ENCODE measurements at regions not wholly inside any gene's neighbourhood (a gene's known extent, or its start where the extent isn't known, plus 50 kb on each side); places are given as distances from the start of the nearest gene placed in this dataset.

DNA sequence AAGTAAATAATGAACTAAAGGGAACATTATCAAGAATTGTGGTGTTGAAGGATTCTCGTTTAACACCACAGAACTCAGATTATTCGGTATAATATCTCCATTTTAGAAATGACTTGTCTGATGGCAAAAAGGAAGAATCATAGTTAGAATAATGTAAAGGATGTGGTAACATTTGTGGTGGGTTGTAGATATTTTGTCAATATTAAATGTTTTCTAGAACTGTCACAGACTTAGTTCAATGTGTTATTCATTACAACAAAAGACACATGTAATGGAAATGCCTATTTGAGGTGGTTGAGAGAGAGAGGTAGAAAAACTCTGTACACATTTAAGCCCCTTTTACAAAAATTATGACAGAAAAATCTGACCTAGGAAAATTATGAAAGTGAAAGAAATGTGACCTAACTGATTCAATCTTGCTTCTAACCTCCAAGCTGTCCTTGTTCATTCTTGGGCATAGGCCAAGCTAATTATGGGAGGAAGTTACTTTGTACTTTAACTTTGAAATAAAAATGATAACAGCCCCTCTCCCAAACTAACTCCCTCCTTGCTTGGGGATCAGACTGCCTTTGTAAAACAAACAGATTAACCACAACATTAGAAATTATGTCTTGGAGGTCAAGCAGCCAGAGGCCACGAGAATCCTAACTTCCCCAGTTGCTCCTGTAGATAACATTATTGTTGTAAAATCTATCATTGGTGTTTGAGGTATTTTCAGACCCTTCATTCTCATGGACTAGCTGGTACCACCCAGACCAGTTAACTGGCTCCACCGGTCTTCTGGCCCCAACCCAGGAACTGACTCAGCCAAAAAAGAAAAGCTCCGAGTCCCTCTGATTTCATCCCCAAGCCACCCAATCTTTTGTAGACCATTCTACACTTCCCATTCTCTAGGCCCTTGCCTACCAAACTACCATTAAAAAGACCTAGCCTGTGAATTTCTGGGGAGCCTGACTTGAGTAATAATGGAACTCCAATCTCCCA lies 1287.8 kb upstream of the CDH8 start:
- Mint-ChIP-seq H3K9me3 (peaks cover 18% of the 10 kb centered on the region), H3K27ac (no peak overlapping the region), H3K36me3 (ENCODE audit: low read depth) (no peaks in the 10 kb centered on the region), H3K4me3 (no peak overlapping the region), H3K4me1 (ENCODE audit: low read depth) (no peaks in the 10 kb centered on the region), H3K27me3 (ENCODE audit: insufficient read depth) (no peaks in the 10 kb centered on the region)
- DNase-seq = no peak
- TF ChIP-seq, protein P1, sequence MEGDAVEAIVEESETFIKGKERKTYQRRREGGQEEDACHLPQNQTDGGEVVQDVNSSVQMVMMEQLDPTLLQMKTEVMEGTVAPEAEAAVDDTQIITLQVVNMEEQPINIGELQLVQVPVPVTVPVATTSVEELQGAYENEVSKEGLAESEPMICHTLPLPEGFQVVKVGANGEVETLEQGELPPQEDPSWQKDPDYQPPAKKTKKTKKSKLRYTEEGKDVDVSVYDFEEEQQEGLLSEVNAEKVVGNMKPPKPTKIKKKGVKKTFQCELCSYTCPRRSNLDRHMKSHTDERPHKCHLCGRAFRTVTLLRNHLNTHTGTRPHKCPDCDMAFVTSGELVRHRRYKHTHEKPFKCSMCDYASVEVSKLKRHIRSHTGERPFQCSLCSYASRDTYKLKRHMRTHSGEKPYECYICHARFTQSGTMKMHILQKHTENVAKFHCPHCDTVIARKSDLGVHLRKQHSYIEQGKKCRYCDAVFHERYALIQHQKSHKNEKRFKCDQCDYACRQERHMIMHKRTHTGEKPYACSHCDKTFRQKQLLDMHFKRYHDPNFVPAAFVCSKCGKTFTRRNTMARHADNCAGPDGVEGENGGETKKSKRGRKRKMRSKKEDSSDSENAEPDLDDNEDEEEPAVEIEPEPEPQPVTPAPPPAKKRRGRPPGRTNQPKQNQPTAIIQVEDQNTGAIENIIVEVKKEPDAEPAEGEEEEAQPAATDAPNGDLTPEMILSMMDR (IDR thresholded peaks at IDR 0.05) = no peak

DNA sequence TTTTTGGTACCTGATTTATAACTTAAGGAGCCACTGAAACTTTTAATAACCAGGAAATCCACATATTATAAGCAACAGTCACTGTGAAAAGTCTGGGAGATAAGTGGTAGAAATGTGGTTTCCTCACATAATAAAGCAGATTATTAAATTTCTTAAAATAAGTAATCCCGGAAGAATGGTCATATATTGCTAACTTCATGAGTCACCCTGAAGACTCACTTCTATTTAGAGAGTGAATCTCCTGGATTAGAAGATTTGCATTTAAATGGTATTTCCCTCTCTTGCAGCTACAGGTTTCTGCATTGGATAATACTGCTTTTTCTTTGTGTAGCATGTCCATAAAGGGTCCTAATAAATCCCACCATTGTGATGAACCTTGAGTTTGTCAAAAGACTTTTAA lies 1286.8 kb upstream of the CDH8 start:
- no peak for DNase-seq
- no peak overlapping the region for H3K4me3 Mint-ChIP-seq
- no peaks in the 10 kb centered on the region for H3K4me1 Mint-ChIP-seq (ENCODE audit: low read depth)
- TF ChIP-seq, protein P1 (IDR thresholded peaks at IDR 0.05) = no peak
- peaks cover 19% of the 10 kb centered on the region for H3K9me3 Mint-ChIP-seq
- no peaks in the 10 kb centered on the region for H3K27me3 Mint-ChIP-seq (ENCODE audit: insufficient read depth)
- no peaks in the 10 kb centered on the region for H3K36me3 Mint-ChIP-seq (ENCODE audit: low read depth)
- H3K27ac Mint-ChIP-seq = no peak overlapping the region

DNA sequence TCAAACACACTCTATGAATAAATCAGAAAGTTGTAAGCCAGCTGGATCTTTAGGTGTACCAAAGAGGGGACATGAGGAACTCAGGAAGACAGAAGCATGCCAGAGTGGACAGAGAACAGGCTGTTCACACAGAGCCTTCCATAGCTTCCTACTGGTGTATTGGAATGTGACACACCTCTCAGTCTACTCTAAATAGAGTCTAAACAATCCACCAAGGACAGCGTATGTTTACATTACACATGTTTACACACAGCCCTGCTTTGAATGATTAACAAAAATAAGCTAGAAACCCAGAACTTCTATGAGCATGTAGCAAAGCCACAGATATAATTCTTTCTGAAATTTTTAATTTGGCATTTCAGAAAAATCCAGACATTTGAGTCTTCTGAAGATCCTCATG lies 1279.0 kb upstream of the CDH8 start:
- H3K36me3 Mint-ChIP-seq (ENCODE audit: low read depth) = no peaks in the 10 kb centered on the region
- TF ChIP-seq, protein P1 (IDR thresholded peaks at IDR 0.05) = no peak
- H3K4me1 Mint-ChIP-seq (ENCODE audit: low read depth) = no peaks in the 10 kb centered on the region
- no peak overlapping the region for H3K4me3 Mint-ChIP-seq
- H3K9me3 Mint-ChIP-seq = peaks cover 26% of the 10 kb centered on the region
- no peak overlapping the region for H3K27ac Mint-ChIP-seq
- DNase-seq = no peak
- no peaks in the 10 kb centered on the region for H3K27me3 Mint-ChIP-seq (ENCODE audit: insufficient read depth)

DNA sequence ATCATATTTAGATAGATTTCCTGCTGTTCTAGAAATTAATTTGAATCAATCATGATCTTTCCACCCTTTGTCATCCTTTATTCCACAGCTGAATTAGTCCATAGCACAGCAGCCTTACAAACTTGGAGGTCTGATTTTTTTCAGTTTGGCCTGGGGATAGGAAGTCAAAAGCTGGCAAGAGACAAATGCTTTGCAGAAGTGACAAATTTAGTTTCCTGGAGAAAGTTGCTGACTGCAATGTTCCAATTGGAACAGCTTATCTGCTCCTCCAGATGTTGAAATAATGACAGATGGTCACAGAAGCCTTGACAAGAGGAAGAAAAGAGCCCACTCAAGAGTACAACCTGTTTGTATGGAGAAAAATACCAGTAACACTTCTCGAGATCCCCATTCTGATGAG lies 1276.1 kb upstream of the CDH8 start:
- Mint-ChIP-seq H3K36me3 (ENCODE audit: low read depth) (no peaks in the 10 kb centered on the region), H3K9me3 (peaks cover 17% of the 10 kb centered on the region; the same call in 1 of the 2 replicates), H3K4me1 (ENCODE audit: low read depth) (no peaks in the 10 kb centered on the region), H3K4me3 (no peak overlapping the region), H3K27ac (no peak overlapping the region), H3K27me3 (ENCODE audit: insufficient read depth) (no peaks in the 10 kb centered on the region)
- TF ChIP-seq, protein P1 (IDR thresholded peaks at IDR 0.05) = no peak
- no peak for DNase-seq

DNA sequence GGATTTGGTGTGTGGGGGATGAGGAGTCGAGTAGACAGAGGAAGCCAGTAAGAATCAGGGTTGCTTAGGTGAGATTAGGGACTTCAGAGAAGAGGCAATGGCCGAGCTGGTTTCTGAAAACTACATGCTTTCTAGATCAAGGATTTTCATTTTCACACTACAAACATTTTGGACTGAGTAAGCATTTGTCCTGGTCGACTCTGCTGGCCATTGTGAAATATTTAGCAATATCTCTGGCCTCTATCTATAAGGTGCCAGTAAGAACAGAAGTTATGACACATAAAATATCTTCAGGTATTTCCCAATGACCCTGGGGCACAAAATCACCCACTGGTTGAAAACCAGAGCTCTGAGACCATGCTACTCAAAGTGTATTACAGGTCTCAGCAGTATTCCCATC lies 1275.1 kb upstream of the CDH8 start:
- no peak overlapping the region for H3K27ac Mint-ChIP-seq
- TF ChIP-seq, protein P1 (IDR thresholded peaks at IDR 0.05) = no peak
- no peak for DNase-seq
- no peak overlapping the region for H3K4me3 Mint-ChIP-seq
- H3K9me3 Mint-ChIP-seq = peaks cover 7% of the 10 kb centered on the region; the same call in 1 of the 2 replicates
- no peaks in the 10 kb centered on the region for H3K36me3 Mint-ChIP-seq (ENCODE audit: low read depth)
- H3K27me3 Mint-ChIP-seq (ENCODE audit: insufficient read depth) = no peaks in the 10 kb centered on the region
- H3K4me1 Mint-ChIP-seq (ENCODE audit: low read depth) = no peaks in the 10 kb centered on the region

All from HFFc6 (cell line).